Astrocyte (in vitro differentiated cells and primary cell): ENCODE measurements at regions not wholly inside any gene's neighbourhood (a gene's known extent, or its start where the extent isn't known, plus 50 kb on each side); places are given as distances from the start of the nearest gene placed in this dataset.

Source experiments
- DNase-seq: peaks from one replicate; pipeline ENCODE4 v3.0.0-alpha.2; 2010; ENCODE audit warnings: low read depth
- FAIRE-seq: peaks from 2 replicates; lab custom pipeline; 2011; peaks lifted over from hg19 to GRCh38; lab: Jason Lieb, UNC
- H2AFZ ChIP-seq: 2 replicates; pipeline ENCODE4 v1.6.0; 2012; ENCODE audit warnings: low read depth, low read length, inconsistent platforms
- H3K27ac ChIP-seq: 2 replicates; pipeline ENCODE4 v1.5.1; 2011; ENCODE audit warnings: low read depth, low read length, inconsistent platforms
- H3K27me3 ChIP-seq: 2 replicates; pipeline ENCODE4 v1.6.0; 2011; ENCODE audit warnings: low read length, inconsistent platforms; ENCODE audit not compliant: insufficient read depth
- H3K36me3 ChIP-seq: 2 replicates; pipeline ENCODE4 v1.5.1; 2011; ENCODE audit warnings: low read length, inconsistent platforms; ENCODE audit not compliant: insufficient read depth
- H3K4me1 ChIP-seq: 2 replicates; pipeline ENCODE4 v1.5.1; 2011; ENCODE audit warnings: low read length, inconsistent platforms; ENCODE audit not compliant: insufficient read depth
- H3K4me2 ChIP-seq: 2 replicates; pipeline ENCODE4 v1.6.0; 2012; ENCODE audit warnings: low read length, inconsistent platforms
- H3K4me3 ChIP-seq: 2 replicates; pipeline ENCODE4 v1.5.1; 2011; ENCODE audit warnings: low read depth, mild to moderate bottlenecking, low read length, inconsistent platforms; ENCODE audit not compliant: insufficient read depth
- H3K79me2 ChIP-seq: 2 replicates; pipeline ENCODE4 v1.6.0; 2012; ENCODE audit warnings: mild to moderate bottlenecking, low read length, inconsistent platforms; ENCODE audit not compliant: insufficient read depth
- H3K9ac ChIP-seq: 2 replicates; pipeline ENCODE4 v1.6.0; 2012; ENCODE audit warnings: mild to moderate bottlenecking, low read length, inconsistent platforms
- H3K9me3 ChIP-seq: 2 replicates; pipeline ENCODE4 v1.5.1; 2012; ENCODE audit warnings: low read depth, mild to moderate bottlenecking, low read length, inconsistent platforms; ENCODE audit not compliant: insufficient read depth
- H4K20me1 ChIP-seq: 2 replicates; pipeline ENCODE4 v1.6.0; 2012; ENCODE audit warnings: low read length, inconsistent platforms; ENCODE audit not compliant: insufficient read depth
- H3K27ac Mint-ChIP-seq: one replicate; pipeline ENCODE4 v1.8.0; 2021; ENCODE audit warnings: mild to moderate bottlenecking, mixed read lengths; ENCODE audit not compliant: unreplicated experiment
- H3K27me3 Mint-ChIP-seq: one replicate; pipeline ENCODE4 v1.8.0; 2021; ENCODE audit warnings: low read depth, mixed read lengths; ENCODE audit not compliant: unreplicated experiment
- H3K36me3 Mint-ChIP-seq: one replicate; pipeline ENCODE4 v1.8.0; 2021; ENCODE audit warnings: low read depth, mixed read lengths; ENCODE audit not compliant: unreplicated experiment
- H3K4me1 Mint-ChIP-seq: one replicate; pipeline ENCODE4 v1.8.0; 2021; ENCODE audit warnings: low read depth, mixed read lengths; ENCODE audit not compliant: unreplicated experiment
- H3K4me3 Mint-ChIP-seq: one replicate; pipeline ENCODE4 v1.8.0; 2021; ENCODE audit warnings: mild to moderate bottlenecking, moderate library complexity, mixed read lengths; ENCODE audit not compliant: unreplicated experiment
- H3K9me3 Mint-ChIP-seq: one replicate; pipeline ENCODE4 v1.8.0; 2021; ENCODE audit warnings: mild to moderate bottlenecking, mixed read lengths; ENCODE audit not compliant: unreplicated experiment
- EZH2 ChIP-seq: IDR thresholded peaks from 2 replicates; pipeline ENCODE4 v1.6.1; 2012; ENCODE audit warnings: mild to moderate bottlenecking, low read length, inconsistent platforms; ENCODE audit not compliant: insufficient read depth
- TF ChIP-seq, protein P1 (sequence below): IDR thresholded peaks from 2 replicates; pipeline ENCODE4 v1.5.1; 2011; ENCODE audit warnings: low read depth, mild to moderate bottlenecking, inconsistent platforms, low read length, moderate library complexity; ENCODE audit not compliant: insufficient read depth

DNA sequence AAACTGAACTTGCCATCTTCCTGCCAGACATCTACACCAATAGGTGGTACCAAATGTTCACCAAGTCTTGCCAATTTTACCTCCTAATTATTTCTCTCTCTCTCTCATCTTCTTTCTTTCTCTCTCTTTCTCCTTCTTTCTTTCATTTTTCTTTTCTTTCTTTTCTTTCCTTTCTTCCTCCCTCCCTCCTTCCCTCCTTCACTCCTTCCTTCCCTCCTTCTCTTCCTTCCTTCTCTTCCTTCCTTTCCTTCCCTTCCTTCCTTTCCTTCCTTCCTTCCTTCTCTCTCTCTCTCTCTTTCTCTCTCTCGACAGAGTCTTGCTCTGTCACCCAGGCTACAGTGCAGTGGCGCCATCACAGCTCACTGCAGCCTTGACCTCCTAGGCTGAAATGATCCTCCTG is 55.4 kb upstream of the PSMA6 start:
- TF ChIP-seq, protein P1, sequence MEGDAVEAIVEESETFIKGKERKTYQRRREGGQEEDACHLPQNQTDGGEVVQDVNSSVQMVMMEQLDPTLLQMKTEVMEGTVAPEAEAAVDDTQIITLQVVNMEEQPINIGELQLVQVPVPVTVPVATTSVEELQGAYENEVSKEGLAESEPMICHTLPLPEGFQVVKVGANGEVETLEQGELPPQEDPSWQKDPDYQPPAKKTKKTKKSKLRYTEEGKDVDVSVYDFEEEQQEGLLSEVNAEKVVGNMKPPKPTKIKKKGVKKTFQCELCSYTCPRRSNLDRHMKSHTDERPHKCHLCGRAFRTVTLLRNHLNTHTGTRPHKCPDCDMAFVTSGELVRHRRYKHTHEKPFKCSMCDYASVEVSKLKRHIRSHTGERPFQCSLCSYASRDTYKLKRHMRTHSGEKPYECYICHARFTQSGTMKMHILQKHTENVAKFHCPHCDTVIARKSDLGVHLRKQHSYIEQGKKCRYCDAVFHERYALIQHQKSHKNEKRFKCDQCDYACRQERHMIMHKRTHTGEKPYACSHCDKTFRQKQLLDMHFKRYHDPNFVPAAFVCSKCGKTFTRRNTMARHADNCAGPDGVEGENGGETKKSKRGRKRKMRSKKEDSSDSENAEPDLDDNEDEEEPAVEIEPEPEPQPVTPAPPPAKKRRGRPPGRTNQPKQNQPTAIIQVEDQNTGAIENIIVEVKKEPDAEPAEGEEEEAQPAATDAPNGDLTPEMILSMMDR, result no peak
- TF ChIP-seq EZH2, result no peak
- no peak overlapping the region for H3K27ac ChIP-seq
- no peak overlapping the region for H3K4me3 Mint-ChIP-seq

GRCh38 chr14:35240231-35240630 is 52.0 kb upstream of the PSMA6 start:
- Histone ChIP-seq H3K9ac (no peak overlapping the region), H3K9me3 (no peaks in the 10 kb centered on the region), H3K27ac (no peak overlapping the region), H4K20me1 (no peaks in the 10 kb centered on the region), H3K79me2 (no peaks in the 10 kb centered on the region), H3K4me1 (no peaks in the 10 kb centered on the region), H3K4me2 (no peak overlapping the region), H2AFZ (no peak overlapping the region), H3K36me3 (no peaks in the 10 kb centered on the region), H3K4me3 (no peak overlapping the region), H3K27me3 (no peaks in the 10 kb centered on the region)
- DNase-seq (no peak), FAIRE-seq (no peak)
- Mint-ChIP-seq H3K4me1 (no peaks in the 10 kb centered on the region), H3K36me3 (peaks cover 2% of the 10 kb centered on the region), H3K27ac (no peak overlapping the region), H3K9me3 (no peaks in the 10 kb centered on the region), H3K4me3 (no peak overlapping the region), H3K27me3 (no peaks in the 10 kb centered on the region)
- no peak for TF ChIP-seq EZH2
- TF ChIP-seq, protein P1, result no peak

More for the DNA sequence above, 55.4 kb upstream of the PSMA6 start:
- no peaks in the 10 kb centered on the region for H3K9me3 Mint-ChIP-seq
- peaks cover 2% of the 10 kb centered on the region for H3K36me3 Mint-ChIP-seq
- no peaks in the 10 kb centered on the region for H3K79me2 ChIP-seq
- H3K4me3 ChIP-seq, result no peak overlapping the region
- H3K36me3 ChIP-seq, result no peaks in the 10 kb centered on the region
- H3K27me3 Mint-ChIP-seq, result no peaks in the 10 kb centered on the region
- no peak overlapping the region for H3K4me2 ChIP-seq
- no peaks in the 10 kb centered on the region for H3K9me3 ChIP-seq
- no peak overlapping the region for H2AFZ ChIP-seq
- no peaks in the 10 kb centered on the region for H3K4me1 Mint-ChIP-seq
- no peak overlapping the region for H3K27ac Mint-ChIP-seq
- no peaks in the 10 kb centered on the region for H3K4me1 ChIP-seq
- DNase-seq, result no peak
- H3K9ac ChIP-seq, result no peak overlapping the region
- H3K27me3 ChIP-seq, result no peaks in the 10 kb centered on the region
- FAIRE-seq, result no peak
- H4K20me1 ChIP-seq, result no peaks in the 10 kb centered on the region
